SJSA1 (cell line): ENCODE measurements at regions not wholly inside any gene's neighbourhood (a gene's known extent, or its start where the extent isn't known, plus 50 kb on each side); places are given as distances from the start of the nearest gene placed in this dataset.

Experiments
- DNase-seq, 2 experiments: peaks; one replicate each; pipeline ENCODE4 v3.0.0-alpha.2; 2015 to 2020; ENCODE audit warnings: low spot score in 2 of 2, low read depth in 1 of 2
- H3K27ac ChIP-seq: fragments of 250-450 bp; sonication (Bioruptor Pico); 2 replicates; pipeline ENCODE4 v1.5.1; 2020; ENCODE audit warnings: mild to moderate bottlenecking, moderate library complexity
- H3K27me3 ChIP-seq: fragments of 250-450 bp; sonication (Bioruptor Pico); replicated peaks from 2 replicates; pipeline ENCODE4 v1.5.1; 2020; ENCODE audit warnings: mild to moderate bottlenecking, moderate library complexity
- H3K36me3 ChIP-seq: fragments of 250-450 bp; sonication (Bioruptor Pico); 2 replicates; pipeline ENCODE4 v1.5.1; 2020; ENCODE audit warnings: mild to moderate bottlenecking
- H3K4me1 ChIP-seq: fragments of 250-450 bp; sonication (Bioruptor Pico); replicated peaks from 2 replicates; pipeline ENCODE4 v1.6.1; 2021; ENCODE audit warnings: mild to moderate bottlenecking
- H3K4me3 ChIP-seq: fragments of 250-450 bp; sonication (Bioruptor Pico); 2 replicates; pipeline ENCODE4 v1.5.1; 2020; ENCODE audit warnings: mild to moderate bottlenecking
- H3K9me3 ChIP-seq: fragments of 250-450 bp; sonication (Bioruptor Pico); replicated peaks from 2 replicates; pipeline ENCODE4 v1.5.1; 2020; ENCODE audit warnings: mild to moderate bottlenecking

- H3K4me1 ChIP-seq: peaks cover 22% of the 10 kb centered on the region
- no peaks in the 10 kb centered on the region for H3K36me3 ChIP-seq
- DNase-seq: no peak
- no peak overlapping the region for H3K4me3 ChIP-seq
- no peaks in the 10 kb centered on the region for H3K27me3 ChIP-seq
- no peak overlapping the region for H3K27ac ChIP-seq
- H3K9me3 ChIP-seq: no peaks in the 10 kb centered on the region
These were observed 302.0 kb upstream of the RGMB start for GRCh38 chr5:98471458-98471857.

DNA sequence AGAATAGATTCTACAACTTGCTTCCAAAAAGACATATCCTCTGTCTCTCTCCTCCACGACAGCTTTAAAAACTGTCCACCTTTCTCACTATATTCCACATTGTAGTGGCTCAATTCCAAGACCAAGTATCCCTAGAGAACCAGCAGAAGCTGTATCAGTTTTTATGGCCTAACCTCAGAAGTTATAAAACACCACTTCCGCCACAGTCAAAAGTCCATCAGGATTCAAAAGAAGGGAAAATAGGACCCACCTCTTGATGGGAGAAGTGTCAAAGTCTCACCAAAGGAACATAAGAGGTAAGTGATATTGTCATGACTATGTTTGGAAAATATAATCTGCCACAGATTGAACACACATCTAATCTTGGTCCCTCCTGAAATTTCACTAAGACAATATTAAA lies 299.2 kb upstream of the RGMB start:
- DNase-seq: no peak
- H3K27me3 ChIP-seq: no peaks in the 10 kb centered on the region
- H3K36me3 ChIP-seq: no peaks in the 10 kb centered on the region
- H3K27ac ChIP-seq: no peak overlapping the region
- H3K4me1 ChIP-seq: no peaks in the 10 kb centered on the region
- no peaks in the 10 kb centered on the region for H3K9me3 ChIP-seq
- no peak overlapping the region for H3K4me3 ChIP-seq

GRCh38 chr5:98474782-98475181 lies 298.7 kb upstream of the RGMB start:
- Histone ChIP-seq H3K36me3 (no peaks in the 10 kb centered on the region), H3K27ac (no peak overlapping the region), H3K4me1 (no peaks in the 10 kb centered on the region), H3K4me3 (no peak overlapping the region), H3K9me3 (no peaks in the 10 kb centered on the region), H3K27me3 (no peaks in the 10 kb centered on the region)
- DNase-seq: no peak

DNA sequence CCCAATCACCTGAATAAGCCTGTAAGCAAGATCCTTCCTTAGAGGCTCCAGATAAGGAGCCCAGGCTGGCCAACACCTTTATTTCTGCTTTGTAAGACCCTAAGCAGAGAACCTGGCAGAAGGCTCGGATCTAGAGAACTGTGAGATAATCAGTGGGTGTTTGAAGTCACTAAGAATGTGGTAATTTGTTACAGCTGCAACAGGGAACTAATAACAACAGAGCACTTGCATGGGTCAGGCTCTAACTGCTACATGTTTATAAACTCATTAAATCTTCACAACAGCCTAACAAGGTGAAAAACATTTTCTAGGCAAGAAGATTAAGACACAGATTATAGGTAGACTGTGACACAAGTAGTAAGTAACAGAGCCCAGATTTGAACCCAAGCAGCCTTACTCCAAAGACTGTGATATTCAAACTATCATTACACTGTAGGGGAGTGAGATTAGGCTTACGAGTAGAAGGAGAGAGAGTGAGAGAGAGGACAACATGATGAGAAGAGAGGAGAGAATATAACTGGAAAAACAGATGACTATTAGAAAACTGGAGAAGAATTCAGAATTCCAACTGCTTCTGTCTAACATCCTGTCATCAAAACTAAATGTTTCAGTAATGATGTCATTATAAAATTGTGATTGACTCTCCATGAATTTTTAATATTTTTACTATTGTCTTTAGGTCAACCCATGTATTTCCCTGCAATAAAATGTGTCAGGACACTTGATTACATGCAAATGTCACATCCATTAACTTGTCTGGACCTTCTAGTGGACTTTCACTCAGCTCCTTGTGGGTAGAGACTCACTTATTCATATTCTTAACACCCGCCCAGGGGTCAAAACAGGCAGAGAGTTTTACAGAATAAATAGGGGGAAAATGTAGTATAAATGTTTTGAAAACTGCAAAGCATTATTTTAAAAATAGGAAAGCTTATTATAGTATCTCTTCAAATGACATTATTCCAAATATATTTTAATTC lies 290.9 kb upstream of the RGMB start:
- no peaks in the 10 kb centered on the region for H3K36me3 ChIP-seq
- no peak overlapping the region for H3K27ac ChIP-seq
- no peak for DNase-seq
- H3K4me1 ChIP-seq: no peaks in the 10 kb centered on the region
- no peak overlapping the region for H3K4me3 ChIP-seq
- no peaks in the 10 kb centered on the region for H3K27me3 ChIP-seq
- H3K9me3 ChIP-seq: no peaks in the 10 kb centered on the region

DNA sequence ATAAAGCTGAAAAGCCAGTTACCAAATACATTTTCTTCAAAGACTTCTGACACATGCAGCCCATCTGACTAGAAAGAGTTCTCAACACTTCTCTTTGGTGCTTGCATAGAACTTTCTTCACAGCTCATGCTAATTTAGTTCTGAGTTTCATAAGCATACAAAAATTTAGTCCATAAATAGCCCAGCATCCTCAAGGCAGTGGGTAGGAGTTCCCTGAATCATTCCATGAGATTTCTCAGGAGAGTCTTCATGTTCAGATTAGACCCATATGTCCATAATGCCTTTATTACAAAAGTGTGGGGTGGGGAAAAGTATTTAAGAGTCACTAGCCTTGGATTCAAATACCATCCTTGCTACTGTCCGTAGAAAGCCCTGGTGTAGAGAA lies 290.2 kb upstream of the RGMB start:
- Histone ChIP-seq H3K36me3 (no peaks in the 10 kb centered on the region), H3K4me3 (no peak overlapping the region), H3K27me3 (no peaks in the 10 kb centered on the region), H3K27ac (no peak overlapping the region), H3K4me1 (no peaks in the 10 kb centered on the region), H3K9me3 (no peaks in the 10 kb centered on the region)
- DNase-seq: no peak

DNA sequence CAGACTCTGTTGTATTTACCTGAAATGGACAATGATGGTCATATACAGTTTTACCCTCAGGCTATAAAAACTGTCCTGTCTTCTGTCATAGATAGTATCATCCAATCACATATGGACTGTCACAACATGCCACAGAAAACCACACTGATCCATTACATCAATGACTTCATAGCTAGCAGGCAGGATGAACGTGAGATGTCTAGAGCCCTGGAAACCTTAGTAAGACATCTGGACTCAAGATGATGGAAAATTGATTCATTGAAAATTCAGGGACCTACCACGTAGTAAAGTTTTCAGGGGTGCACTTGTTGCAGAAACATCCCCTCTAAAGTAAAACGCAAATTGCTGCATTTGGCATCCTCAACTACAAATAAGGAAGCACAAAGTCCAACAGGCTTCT lies 284.4 kb upstream of the RGMB start:
- H3K27me3 ChIP-seq: no peaks in the 10 kb centered on the region
- no peaks in the 10 kb centered on the region for H3K9me3 ChIP-seq
- no peak for DNase-seq
- H3K27ac ChIP-seq: no peak overlapping the region
- H3K36me3 ChIP-seq: no peaks in the 10 kb centered on the region
- no peaks in the 10 kb centered on the region for H3K4me1 ChIP-seq
- H3K4me3 ChIP-seq: no peak overlapping the region

- Histone ChIP-seq H3K27ac (no peak overlapping the region), H3K27me3 (no peaks in the 10 kb centered on the region), H3K36me3 (no peaks in the 10 kb centered on the region), H3K9me3 (no peaks in the 10 kb centered on the region), H3K4me3 (no peak overlapping the region), H3K4me1 (no peaks in the 10 kb centered on the region)
- DNase-seq: no peak
These were observed 283.1 kb upstream of the RGMB start for GRCh38 chr5:98490348-98490747.

GRCh38 chr5:98492258-98492657 lies 281.2 kb upstream of the RGMB start:
- H3K4me1 ChIP-seq: no peaks in the 10 kb centered on the region
- H3K4me3 ChIP-seq: no peak overlapping the region
- H3K27me3 ChIP-seq: no peaks in the 10 kb centered on the region
- H3K9me3 ChIP-seq: no peaks in the 10 kb centered on the region
- H3K27ac ChIP-seq: no peak overlapping the region
- no peak for DNase-seq
- H3K36me3 ChIP-seq: no peaks in the 10 kb centered on the region

GRCh38 chr5:98497418-98497817 lies 276.0 kb upstream of the RGMB start:
- Histone ChIP-seq H3K27ac (no peak overlapping the region), H3K9me3 (no peaks in the 10 kb centered on the region), H3K36me3 (no peaks in the 10 kb centered on the region), H3K4me3 (no peak overlapping the region), H3K4me1 (no peaks in the 10 kb centered on the region), H3K27me3 (no peaks in the 10 kb centered on the region)
- DNase-seq: no peak

- Histone ChIP-seq H3K27ac (no peak overlapping the region), H3K36me3 (no peaks in the 10 kb centered on the region), H3K9me3 (no peaks in the 10 kb centered on the region), H3K27me3 (no peaks in the 10 kb centered on the region), H3K4me3 (no peak overlapping the region), H3K4me1 (no peaks in the 10 kb centered on the region)
- no peak for DNase-seq
These were observed 275.4 kb upstream of the RGMB start for GRCh38 chr5:98498028-98498427.

DNA sequence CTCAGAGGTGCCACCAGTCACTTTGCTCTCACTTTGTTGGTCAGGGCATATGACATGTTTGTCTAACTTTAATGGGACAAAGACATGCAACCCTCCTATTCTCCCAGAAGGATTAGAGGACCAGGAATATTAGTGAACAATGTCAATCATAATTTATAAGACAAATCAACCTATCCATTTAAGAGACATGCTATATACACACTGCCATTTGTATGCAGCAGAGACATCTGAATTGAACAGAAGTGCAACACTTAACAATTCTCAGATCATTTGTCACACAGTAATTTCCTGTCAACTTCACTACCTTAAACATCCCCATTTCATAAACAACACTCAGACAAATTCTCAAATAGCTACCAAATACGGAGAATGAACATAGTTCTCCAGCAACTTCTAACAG lies 273.6 kb upstream of the RGMB start:
- no peaks in the 10 kb centered on the region for H3K27me3 ChIP-seq
- H3K9me3 ChIP-seq: no peaks in the 10 kb centered on the region
- no peak overlapping the region for H3K4me3 ChIP-seq
- H3K36me3 ChIP-seq: no peaks in the 10 kb centered on the region
- no peak overlapping the region for H3K27ac ChIP-seq
- no peak for DNase-seq
- H3K4me1 ChIP-seq: no peaks in the 10 kb centered on the region

DNA sequence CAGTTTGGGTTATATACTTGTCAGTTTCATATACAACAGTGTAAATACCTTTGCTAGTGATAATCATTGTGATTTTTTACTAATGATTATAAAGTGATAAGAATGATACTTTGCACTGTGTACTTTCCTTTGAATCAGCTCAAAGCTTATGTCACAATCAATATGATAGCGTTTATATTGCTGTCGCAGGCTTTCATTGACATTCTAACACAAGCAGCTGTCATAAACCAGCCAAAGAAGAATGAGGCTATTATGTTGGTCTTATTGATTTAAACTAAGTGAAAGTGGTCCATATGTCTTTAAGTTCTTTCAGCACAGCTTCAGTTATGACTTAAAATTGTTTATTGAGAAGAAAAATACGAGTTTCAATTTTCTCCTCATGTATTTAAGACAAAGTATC lies 272.7 kb upstream of the RGMB start:
- H3K9me3 ChIP-seq: no peaks in the 10 kb centered on the region
- H3K36me3 ChIP-seq: no peaks in the 10 kb centered on the region
- no peaks in the 10 kb centered on the region for H3K4me1 ChIP-seq
- no peak overlapping the region for H3K4me3 ChIP-seq
- H3K27ac ChIP-seq: no peak overlapping the region
- H3K27me3 ChIP-seq: no peaks in the 10 kb centered on the region
- DNase-seq: no peak

- Histone ChIP-seq H3K4me3 (no peak overlapping the region), H3K27me3 (no peaks in the 10 kb centered on the region), H3K4me1 (peaks cover under 1% of the 10 kb centered on the region), H3K36me3 (no peaks in the 10 kb centered on the region), H3K9me3 (no peaks in the 10 kb centered on the region), H3K27ac (no peak overlapping the region)
- no peak for DNase-seq
These were observed 269.8 kb upstream of the RGMB start for GRCh38 chr5:98503616-98504015.

GRCh38 chr5:98504505-98504904 lies 269.0 kb upstream of the RGMB start:
- no peaks in the 10 kb centered on the region for H3K36me3 ChIP-seq
- H3K4me1 ChIP-seq: peaks cover 10% of the 10 kb centered on the region
- no peak overlapping the region for H3K4me3 ChIP-seq
- no peak overlapping the region for H3K27ac ChIP-seq
- H3K27me3 ChIP-seq: no peaks in the 10 kb centered on the region
- no peak for DNase-seq
- no peaks in the 10 kb centered on the region for H3K9me3 ChIP-seq
